ENCODE measurements at regions not wholly inside any gene's neighbourhood (a gene's known extent, or its start where the extent isn't known, plus 50 kb on each side); places are given as distances from the start of the nearest gene placed in this dataset.
"Not testable (repeated sequence)": the region's sequence is repeated elsewhere in the genome, so short reads cannot be mapped to it uniquely, and the experiment has no call there.

- TF ChIP-seq CTCF (conservative IDR thresholded peaks at IDR 0.05; ENCODE audit: low read depth, low read length); EZH2phosphoT487 (IDR thresholded peaks at IDR 0.05; ENCODE audit: borderline replicate concordance, low read length); EZH2 (IDR thresholded peaks at IDR 0.05; ENCODE audit: low read length, unreplicated experiment): not testable (repeated sequence)
Measured at GRCh38 chr1:120465900-120466299, 51.1 kb downstream of the NBPF8 start.
